Prostate gland (tissue), 2 donors: ENCODE measurements at regions not wholly inside any gene's neighbourhood (a gene's known extent, or its start where the extent isn't known, plus 50 kb on each side); places are given as distances from the start of the nearest gene placed in this dataset.

Experiments used
- POLR2A ChIP-seq: fragments of 450-650 bp; IDR thresholded peaks from one replicate; pipeline ENCODE4 v1.6.1; 2016; ENCODE audit warnings: antibody characterized with exemption, mild to moderate bottlenecking
- TF ChIP-seq, protein P1 (sequence below), 4 experiments: fragments of 200-600 bp in 2 of 4; fragments of 450-650 bp in 2 of 4; sonication (generic) in 2 of 4; IDR thresholded peaks; 1 replicate in 3 of 4; 2 replicates in 1 of 4; pipeline ENCODE4 v1.5.1; 2016 to 2019; ENCODE audit warnings: antibody characterized with exemption in 4 of 4, mild to moderate bottlenecking in 2 of 4, moderate library complexity in 2 of 4

DNA sequence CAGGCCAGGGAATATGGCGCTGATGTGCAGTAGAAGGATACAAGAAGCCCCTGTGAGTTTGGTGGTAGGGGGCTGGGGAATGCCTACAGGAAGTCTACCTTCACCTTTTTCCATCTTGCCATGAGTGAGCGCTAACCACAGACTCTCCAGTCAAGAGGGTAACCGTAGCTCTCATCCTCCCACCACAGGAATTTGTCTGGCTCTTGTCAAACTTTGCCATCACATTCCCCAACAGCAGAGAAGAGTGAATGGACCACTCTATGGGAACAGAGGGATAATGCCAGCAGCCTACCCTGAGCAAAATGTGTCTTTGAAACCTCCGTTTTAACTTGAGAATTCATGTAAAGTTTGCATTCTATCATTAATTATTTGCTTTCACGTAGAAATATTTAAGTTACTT, 168.3 kb downstream of the NRP2 start:
- TF ChIP-seq, protein P1, sequence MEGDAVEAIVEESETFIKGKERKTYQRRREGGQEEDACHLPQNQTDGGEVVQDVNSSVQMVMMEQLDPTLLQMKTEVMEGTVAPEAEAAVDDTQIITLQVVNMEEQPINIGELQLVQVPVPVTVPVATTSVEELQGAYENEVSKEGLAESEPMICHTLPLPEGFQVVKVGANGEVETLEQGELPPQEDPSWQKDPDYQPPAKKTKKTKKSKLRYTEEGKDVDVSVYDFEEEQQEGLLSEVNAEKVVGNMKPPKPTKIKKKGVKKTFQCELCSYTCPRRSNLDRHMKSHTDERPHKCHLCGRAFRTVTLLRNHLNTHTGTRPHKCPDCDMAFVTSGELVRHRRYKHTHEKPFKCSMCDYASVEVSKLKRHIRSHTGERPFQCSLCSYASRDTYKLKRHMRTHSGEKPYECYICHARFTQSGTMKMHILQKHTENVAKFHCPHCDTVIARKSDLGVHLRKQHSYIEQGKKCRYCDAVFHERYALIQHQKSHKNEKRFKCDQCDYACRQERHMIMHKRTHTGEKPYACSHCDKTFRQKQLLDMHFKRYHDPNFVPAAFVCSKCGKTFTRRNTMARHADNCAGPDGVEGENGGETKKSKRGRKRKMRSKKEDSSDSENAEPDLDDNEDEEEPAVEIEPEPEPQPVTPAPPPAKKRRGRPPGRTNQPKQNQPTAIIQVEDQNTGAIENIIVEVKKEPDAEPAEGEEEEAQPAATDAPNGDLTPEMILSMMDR (IDR thresholded peaks at IDR 0.05): no peak
- TF ChIP-seq POLR2A: no peak
